ENCODE measurements at regions not wholly inside any gene's neighbourhood (a gene's known extent, or its start where the extent isn't known, plus 50 kb on each side); places are given as distances from the start of the nearest gene placed in this dataset.
A peak's percentile ranks its signal among the peaks of the same experiment; 100 is the strongest.

DNA sequence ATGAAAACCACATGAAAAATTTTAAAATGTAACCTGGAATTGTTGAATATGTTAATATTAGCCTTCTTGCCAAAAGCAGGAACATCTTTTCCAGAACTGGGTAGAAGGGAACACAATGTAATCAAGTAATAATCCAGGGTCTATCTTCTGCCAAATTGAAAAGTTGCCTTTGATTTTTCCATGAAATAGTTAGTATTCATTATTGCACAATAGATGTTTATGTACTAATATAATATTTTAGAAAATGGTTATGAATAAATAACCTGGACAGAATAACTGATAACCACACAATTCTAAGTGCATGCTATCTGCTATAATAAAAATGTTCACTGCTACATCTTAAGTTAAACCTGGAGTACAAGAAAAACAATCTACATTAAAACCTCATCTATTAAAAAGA is 802.3 kb downstream of the LIG4 start:
- Histone ChIP-seq H3K36me3 (ENCODE audit: control insufficient read depth in 4 of 4, insufficient read depth in 4 of 4, low read length in 4 of 4) (no peaks in the 10 kb centered on the region), H3K27ac (ENCODE audit: low read depth in 1 of 2, low read length in 1 of 2) (no peak overlapping the region), H3K9me3 (ENCODE audit: control insufficient read depth in 4 of 4, insufficient read depth in 3 of 4, low read length in 3 of 4) (no peaks in the 10 kb centered on the region), H3K9ac (ENCODE audit: insufficient read depth in 1 of 2, low read length in 2 of 2) (no peak overlapping the region), H3K4me3 (no peak overlapping the region), H3K27me3 (ENCODE audit: control insufficient read depth in 3 of 3, insufficient read depth in 3 of 3, low read length in 2 of 3) (no peaks in the 10 kb centered on the region), H3K4me1 (ENCODE audit: control insufficient read depth in 5 of 5, insufficient read depth in 5 of 5, low read length in 5 of 5) (no peaks in the 10 kb centered on the region)
- DNase-seq (no peak), ATAC-seq (ENCODE audit: insufficient read depth, low FRiP score) (no peak)
- no peak for TF ChIP-seq CTCF (IDR thresholded peaks at IDR 0.05; ENCODE audit: control extremely low read depth, extremely low read depth)

DNA sequence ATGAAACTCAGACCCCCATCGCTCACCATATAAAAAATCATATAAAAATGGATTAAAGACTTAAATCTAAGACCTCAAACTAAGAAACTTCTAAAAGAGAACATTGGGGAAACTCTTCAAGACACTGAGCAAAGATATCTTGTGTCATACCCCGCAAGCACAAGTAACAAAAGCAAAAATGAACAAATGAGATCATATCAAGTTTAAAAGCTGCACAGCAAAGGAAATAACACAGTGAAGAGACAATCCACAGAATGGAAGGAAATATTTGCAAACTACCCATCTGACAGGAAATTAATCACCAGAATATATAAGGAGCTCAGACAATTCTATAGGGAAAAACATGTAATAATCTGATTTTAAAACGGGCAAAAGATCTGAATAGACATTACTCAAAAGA is 808.3 kb downstream of the LIG4 start:
- ATAC-seq (ENCODE audit: insufficient read depth, low FRiP score) (no peak), DNase-seq (no peak)
- H3K36me3 ChIP-seq (ENCODE audit: control insufficient read depth in 4 of 4, insufficient read depth in 4 of 4, low read length in 4 of 4), result peaks cover 0 to 3% (median 0%) of the 10 kb centered on the region in 4 donors
- no peaks in the 10 kb centered on the region for H3K4me1 ChIP-seq (ENCODE audit: control insufficient read depth in 5 of 5, insufficient read depth in 5 of 5, low read length in 5 of 5)
- H3K9me3 ChIP-seq (ENCODE audit: control insufficient read depth in 4 of 4, insufficient read depth in 3 of 4, low read length in 3 of 4), result peaks cover 0 to 4% (median under 1%) of the 10 kb centered on the region in 4 donors
- H3K27ac ChIP-seq (ENCODE audit: low read depth in 1 of 2, low read length in 1 of 2), result no peak overlapping the region
- TF ChIP-seq CTCF (IDR thresholded peaks at IDR 0.05; ENCODE audit: control extremely low read depth, extremely low read depth), result no peak
- H3K27me3 ChIP-seq (ENCODE audit: control insufficient read depth in 3 of 3, insufficient read depth in 3 of 3, low read length in 2 of 3), result no peaks in the 10 kb centered on the region
- H3K9ac ChIP-seq (ENCODE audit: insufficient read depth in 1 of 2, low read length in 2 of 2), result no peak overlapping the region
- WGBS, 2 donors, result 80 to 83% methylated on average over 3 of the region's 3 CpGs
- no peak overlapping the region for H3K4me3 ChIP-seq

DNA sequence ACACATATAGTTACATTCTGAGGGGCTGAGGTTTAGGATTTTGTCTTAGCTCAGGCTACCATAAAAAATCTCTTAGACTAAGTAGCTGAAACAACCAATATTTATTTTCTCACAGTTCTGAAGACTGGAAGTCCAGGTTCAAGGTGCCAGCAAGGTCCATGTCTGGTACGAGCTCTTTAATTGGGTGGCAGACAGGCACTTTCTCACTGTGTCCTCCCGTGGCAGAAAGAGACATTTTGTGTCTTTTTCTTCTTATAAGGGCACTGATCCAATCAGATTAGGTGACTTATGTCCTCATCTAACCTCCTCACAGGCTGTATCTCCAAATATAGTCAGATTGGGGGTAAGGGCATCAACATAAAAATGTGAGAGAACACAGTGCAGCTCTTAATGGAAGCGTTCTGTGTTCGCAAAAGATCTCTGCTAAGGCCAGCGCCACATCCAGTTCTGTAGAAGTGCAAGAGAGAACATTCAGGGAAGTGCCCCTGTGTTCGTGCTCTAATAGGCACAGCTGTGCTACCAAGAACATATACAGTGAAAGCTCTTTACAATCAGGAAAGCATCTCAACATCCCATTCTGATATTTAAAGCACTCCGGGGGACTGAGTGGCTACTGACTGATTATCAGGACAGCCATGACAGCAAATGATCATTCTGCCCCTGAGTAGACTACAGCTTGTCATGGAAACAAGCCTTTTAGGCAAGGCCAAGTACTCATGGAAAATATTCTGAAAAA is 819.2 kb downstream of the LIG4 start:
- ATAC-seq (ENCODE audit: insufficient read depth, low FRiP score), result no peak
- H3K27me3 ChIP-seq (ENCODE audit: control insufficient read depth in 3 of 3, insufficient read depth in 3 of 3, low read length in 2 of 3), result no peaks in the 10 kb centered on the region
- no peak overlapping the region for H3K27ac ChIP-seq (ENCODE audit: low read depth in 1 of 2, low read length in 1 of 2)
- no peak for TF ChIP-seq CTCF (IDR thresholded peaks at IDR 0.05; ENCODE audit: control extremely low read depth, extremely low read depth)
- H3K4me1 ChIP-seq (ENCODE audit: control insufficient read depth in 5 of 5, insufficient read depth in 5 of 5, low read length in 5 of 5), result peaks cover 0 to 6% (median 0%) of the 10 kb centered on the region in 5 donors
- peaks cover 0 to 1% (median 0%) of the 10 kb centered on the region in 4 donors for H3K9me3 ChIP-seq (ENCODE audit: control insufficient read depth in 4 of 4, insufficient read depth in 3 of 4, low read length in 3 of 4)
- peak in 1 of 3 donors; percentile 19 for DNase-seq
- no peaks in the 10 kb centered on the region for H3K36me3 ChIP-seq (ENCODE audit: control insufficient read depth in 4 of 4, insufficient read depth in 4 of 4, low read length in 4 of 4)
- no peak overlapping the region for H3K4me3 ChIP-seq
- WGBS, 2 donors, result 73 to 82% methylated on average over 7 of the region's 7 CpGs
- no peak overlapping the region for H3K9ac ChIP-seq (ENCODE audit: insufficient read depth in 1 of 2, low read length in 2 of 2)

GRCh38 chr13:107392205-107392604 is 823.1 kb downstream of the LIG4 start:
- peaks cover 0 to 4% (median 0%) of the 10 kb centered on the region in 5 donors for H3K4me1 ChIP-seq (ENCODE audit: control insufficient read depth in 5 of 5, insufficient read depth in 5 of 5, low read length in 5 of 5)
- WGBS, 2 donors, result 40 to 76% methylated on average over 1 of the region's 1 CpG
- no peaks in the 10 kb centered on the region for H3K27me3 ChIP-seq (ENCODE audit: control insufficient read depth in 3 of 3, insufficient read depth in 3 of 3, low read length in 2 of 3)
- DNase-seq (no peak), ATAC-seq (ENCODE audit: insufficient read depth, low FRiP score) (no peak)
- no peak overlapping the region for H3K9ac ChIP-seq (ENCODE audit: insufficient read depth in 1 of 2, low read length in 2 of 2)
- H3K36me3 ChIP-seq (ENCODE audit: control insufficient read depth in 4 of 4, insufficient read depth in 4 of 4, low read length in 4 of 4), result no peaks in the 10 kb centered on the region
- no peak for TF ChIP-seq CTCF (IDR thresholded peaks at IDR 0.05; ENCODE audit: control extremely low read depth, extremely low read depth)
- H3K27ac ChIP-seq (ENCODE audit: low read depth in 1 of 2, low read length in 1 of 2), result no peak overlapping the region
- H3K4me3 ChIP-seq, result no peak overlapping the region
- peaks cover 0 to 1% (median 0%) of the 10 kb centered on the region in 4 donors for H3K9me3 ChIP-seq (ENCODE audit: control insufficient read depth in 4 of 4, insufficient read depth in 3 of 4, low read length in 3 of 4)

All from lung (tissue), 11 donors.